CD4-positive, CD25-positive, alpha-beta regulatory T cell (primary cell): ENCODE measurements at regions not wholly inside any gene's neighbourhood (a gene's known extent, or its start where the extent isn't known, plus 50 kb on each side); places are given as distances from the start of the nearest gene placed in this dataset.

Experiments
- ATAC-seq, 2 donors: fragments of 150-1000 bp; cut with Tn5 transposase; one replicate each; pipeline ENCODE4 v1.10.0; 2021; ENCODE audit warnings: low read depth in 2 of 2, moderate number of reproducible peaks in 2 of 2, moderate library complexity in 1 of 2
- DNase-seq, 3 donors: peaks; one replicate each; pipeline versions ENCODE4 v3.0.0 to v3.0.0-alpha.2; 2012 to 2022; ENCODE audit warnings: mixed read lengths in 1 of 3
- H3K27ac ChIP-seq: one replicate; pipeline ENCODE4 v1.7.0; 2013; ENCODE audit warnings: mild to moderate bottlenecking, low read length; ENCODE audit not compliant: insufficient read depth, poor library complexity, severe bottlenecking
- H3K27me3 ChIP-seq: one replicate; pipeline ENCODE4 v1.7.0; 2013; ENCODE audit warnings: low read length; ENCODE audit not compliant: control insufficient read depth, insufficient read depth
- H3K36me3 ChIP-seq: one replicate; pipeline ENCODE4 v1.7.0; 2013; ENCODE audit warnings: mild to moderate bottlenecking, low read length, moderate library complexity; ENCODE audit not compliant: control insufficient read depth, insufficient read depth
- H3K4me1 ChIP-seq: 2 replicates; pipeline ENCODE4 v1.7.0; 2013; ENCODE audit warnings: mild to moderate bottlenecking, low read length; ENCODE audit not compliant: insufficient read depth, control insufficient read depth, poor library complexity, severe bottlenecking
- H3K4me3 ChIP-seq: one replicate; pipeline ENCODE4 v1.7.0; 2013; ENCODE audit warnings: low read depth, mild to moderate bottlenecking, low read length, moderate library complexity
- H3K9me3 ChIP-seq, 2 experiments: 1 replicate in 1 of 2; 2 replicates in 1 of 2; pipeline ENCODE4 v1.7.0; 2013; ENCODE audit warnings: low read length in 2 of 2, mild to moderate bottlenecking in 1 of 2, moderate library complexity in 1 of 2; ENCODE audit not compliant: control insufficient read depth in 2 of 2
- H3K27ac Mint-ChIP-seq, 3 donors: one replicate each; pipeline ENCODE4 v1.8.0; 2020 to 2022; ENCODE audit warnings: mild to moderate bottlenecking in 3 of 3, mixed read lengths in 3 of 3, moderate library complexity in 2 of 3
- H3K27me3 Mint-ChIP-seq: one replicate; pipeline ENCODE4 v1.8.0; 2022; ENCODE audit warnings: mild to moderate bottlenecking, mixed read lengths
- H3K36me3 Mint-ChIP-seq: one replicate; pipeline ENCODE4 v1.8.0; 2020; ENCODE audit warnings: mixed read lengths
- H3K4me1 Mint-ChIP-seq, 4 donors: one replicate each; pipeline ENCODE4 v1.8.0; 2020 to 2022; ENCODE audit warnings: mixed read lengths in 4 of 4, mild to moderate bottlenecking in 1 of 4
- H3K4me3 Mint-ChIP-seq, 4 donors: one replicate each; pipeline ENCODE4 v1.8.0; 2020 to 2022; ENCODE audit warnings: mild to moderate bottlenecking in 4 of 4, mixed read lengths in 4 of 4, moderate library complexity in 3 of 4
- H3K9me3 Mint-ChIP-seq, 7 donors: one replicate each; pipeline ENCODE4 v1.8.0; 2020 to 2022; ENCODE audit warnings: mixed read lengths in 7 of 7, mild to moderate bottlenecking in 3 of 7, moderate library complexity in 2 of 7

GRCh38 chr1:215345208-215345607 lies 221.9 kb upstream of the KCTD3 start:
- Mint-ChIP-seq H3K27ac (no peak overlapping the region), H3K9me3 (peaks cover 0 to 7% (median 3%) of the 10 kb centered on the region in 7 donors), H3K4me1 (no peaks in the 10 kb centered on the region), H3K36me3 (no peaks in the 10 kb centered on the region), H3K27me3 (no peaks in the 10 kb centered on the region), H3K4me3 (no peak overlapping the region)
- no peak for ATAC-seq
- no peaks in the 10 kb centered on the region for H3K27me3 ChIP-seq
- no peaks in the 10 kb centered on the region for H3K4me1 ChIP-seq
- DNase-seq, result no peak
- H3K27ac ChIP-seq, result no peak overlapping the region
- no peaks in the 10 kb centered on the region for H3K9me3 ChIP-seq
- H3K36me3 ChIP-seq, result no peaks in the 10 kb centered on the region
- no peak overlapping the region for H3K4me3 ChIP-seq

GRCh38 chr1:215345766-215346165 lies 221.3 kb upstream of the KCTD3 start:
- Mint-ChIP-seq H3K27ac (no peak overlapping the region), H3K4me1 (no peaks in the 10 kb centered on the region), H3K27me3 (no peaks in the 10 kb centered on the region), H3K4me3 (no peak overlapping the region), H3K9me3 (peaks cover 0 to 9% (median 3%) of the 10 kb centered on the region in 7 donors), H3K36me3 (no peaks in the 10 kb centered on the region)
- Histone ChIP-seq H3K4me3 (no peak overlapping the region), H3K36me3 (no peaks in the 10 kb centered on the region), H3K27ac (no peak overlapping the region), H3K4me1 (no peaks in the 10 kb centered on the region), H3K9me3 (no peaks in the 10 kb centered on the region), H3K27me3 (no peaks in the 10 kb centered on the region)
- DNase-seq (no peak), ATAC-seq (no peak)

GRCh38 chr1:215357901-215358300 lies 209.2 kb upstream of the KCTD3 start:
- no peaks in the 10 kb centered on the region for H3K4me1 ChIP-seq
- Mint-ChIP-seq H3K4me3 (no peak overlapping the region), H3K27me3 (no peaks in the 10 kb centered on the region), H3K36me3 (no peaks in the 10 kb centered on the region), H3K4me1 (peaks cover 0 to 2% (median 0%) of the 10 kb centered on the region in 4 donors), H3K27ac (no peak overlapping the region), H3K9me3 (peaks cover 0 to 12% (median 4%) of the 10 kb centered on the region in 7 donors)
- no peak for DNase-seq
- no peaks in the 10 kb centered on the region for H3K9me3 ChIP-seq
- H3K4me3 ChIP-seq, result no peak overlapping the region
- no peak for ATAC-seq
- no peak overlapping the region for H3K27ac ChIP-seq
- H3K36me3 ChIP-seq, result no peaks in the 10 kb centered on the region
- no peaks in the 10 kb centered on the region for H3K27me3 ChIP-seq

GRCh38 chr1:215358356-215358755 lies 208.7 kb upstream of the KCTD3 start:
- H3K27me3 ChIP-seq, result no peaks in the 10 kb centered on the region
- H3K4me1 ChIP-seq, result no peaks in the 10 kb centered on the region
- H3K27ac Mint-ChIP-seq, result no peak overlapping the region
- no peak overlapping the region for H3K27ac ChIP-seq
- no peak for ATAC-seq
- H3K9me3 ChIP-seq, result no peaks in the 10 kb centered on the region
- peaks cover 0 to 12% (median 5%) of the 10 kb centered on the region in 7 donors for H3K9me3 Mint-ChIP-seq
- H3K4me1 Mint-ChIP-seq, result peaks cover 0 to 2% (median 0%) of the 10 kb centered on the region in 4 donors
- no peaks in the 10 kb centered on the region for H3K27me3 Mint-ChIP-seq
- DNase-seq, result no peak
- H3K36me3 Mint-ChIP-seq, result no peaks in the 10 kb centered on the region
- H3K4me3 Mint-ChIP-seq, result no peak overlapping the region
- H3K36me3 ChIP-seq, result no peaks in the 10 kb centered on the region
- no peak overlapping the region for H3K4me3 ChIP-seq

- Histone ChIP-seq H3K9me3 (no peaks in the 10 kb centered on the region), H3K27ac (no peak overlapping the region), H3K27me3 (no peaks in the 10 kb centered on the region), H3K4me3 (no peak overlapping the region), H3K4me1 (no peaks in the 10 kb centered on the region), H3K36me3 (no peaks in the 10 kb centered on the region)
- Mint-ChIP-seq H3K36me3 (no peaks in the 10 kb centered on the region), H3K4me1 (peaks cover 0 to 2% (median 0%) of the 10 kb centered on the region in 4 donors), H3K4me3 (no peak overlapping the region), H3K27ac (no peak overlapping the region), H3K9me3 (peaks cover 0 to 12% (median 6%) of the 10 kb centered on the region in 7 donors), H3K27me3 (no peaks in the 10 kb centered on the region)
- no peak for DNase-seq
- no peak for ATAC-seq
These were observed 207.1 kb upstream of the KCTD3 start for GRCh38 chr1:215360031-215360430.

GRCh38 chr1:215360758-215361157 lies 206.3 kb upstream of the KCTD3 start:
- no peaks in the 10 kb centered on the region for H3K27me3 ChIP-seq
- DNase-seq (no peak), ATAC-seq (no peak)
- Mint-ChIP-seq H3K36me3 (no peaks in the 10 kb centered on the region), H3K9me3 (peaks cover 0 to 12% (median 6%) of the 10 kb centered on the region in 7 donors), H3K27me3 (no peaks in the 10 kb centered on the region), H3K27ac (no peak overlapping the region), H3K4me3 (no peak overlapping the region), H3K4me1 (peaks cover 0 to 2% (median 0%) of the 10 kb centered on the region in 4 donors)
- H3K4me3 ChIP-seq, result no peak overlapping the region
- H3K36me3 ChIP-seq, result no peaks in the 10 kb centered on the region
- no peak overlapping the region for H3K27ac ChIP-seq
- no peaks in the 10 kb centered on the region for H3K4me1 ChIP-seq
- no peaks in the 10 kb centered on the region for H3K9me3 ChIP-seq

GRCh38 chr1:215375381-215375780 lies 191.7 kb upstream of the KCTD3 start:
- Mint-ChIP-seq H3K27me3 (no peaks in the 10 kb centered on the region), H3K9me3 (peaks cover 0 to 6% (median 4%) of the 10 kb centered on the region in 7 donors), H3K27ac (no peak overlapping the region), H3K36me3 (no peaks in the 10 kb centered on the region), H3K4me1 (no peaks in the 10 kb centered on the region), H3K4me3 (no peak overlapping the region)
- no peaks in the 10 kb centered on the region for H3K9me3 ChIP-seq
- DNase-seq (no peak), ATAC-seq (no peak)
- no peak overlapping the region for H3K4me3 ChIP-seq
- H3K36me3 ChIP-seq, result no peaks in the 10 kb centered on the region
- H3K4me1 ChIP-seq, result no peaks in the 10 kb centered on the region
- no peaks in the 10 kb centered on the region for H3K27me3 ChIP-seq
- H3K27ac ChIP-seq, result no peak overlapping the region

- Histone ChIP-seq H3K4me3 (no peak overlapping the region), H3K9me3 (no peaks in the 10 kb centered on the region), H3K27me3 (no peaks in the 10 kb centered on the region), H3K27ac (no peak overlapping the region), H3K4me1 (no peaks in the 10 kb centered on the region), H3K36me3 (no peaks in the 10 kb centered on the region)
- peaks cover 0 to 6% (median 1%) of the 10 kb centered on the region in 7 donors for H3K9me3 Mint-ChIP-seq
- DNase-seq (no peak), ATAC-seq (no peak)
- no peak overlapping the region for H3K27ac Mint-ChIP-seq
- H3K4me3 Mint-ChIP-seq, result no peak overlapping the region
- H3K27me3 Mint-ChIP-seq, result no peaks in the 10 kb centered on the region
- no peaks in the 10 kb centered on the region for H3K4me1 Mint-ChIP-seq
- H3K36me3 Mint-ChIP-seq, result no peaks in the 10 kb centered on the region
These were observed 190.4 kb upstream of the KCTD3 start for GRCh38 chr1:215376544-215377264.
